ENCODE measurements at regions not wholly inside any gene's neighbourhood (a gene's known extent, or its start where the extent isn't known, plus 50 kb on each side); places are given as distances from the start of the nearest gene placed in this dataset.

- no peak for ATAC-seq
- TF ChIP-seq ESRRG (CRISPR knock-in tag; IDR thresholded peaks at IDR 0.05) (no peak), OSR1 (CRISPR knock-in tag; IDR thresholded peaks at IDR 0.05) (no peak), GLIS3 (CRISPR knock-in tag; IDR thresholded peaks at IDR 0.05) (no peak), RARB (CRISPR knock-in tag; IDR thresholded peaks at IDR 0.05) (no peak), PATZ1 (CRISPR knock-in tag; IDR thresholded peaks at IDR 0.05; ENCODE audit: borderline replicate concordance) (no peak), ZFP3 (CRISPR knock-in tag; IDR thresholded peaks at IDR 0.05) (no peak), CSRNP3 (CRISPR knock-in tag; IDR thresholded peaks at IDR 0.05) (no peak), POU6F1 (CRISPR knock-in tag; IDR thresholded peaks at IDR 0.05; ENCODE audit: borderline replicate concordance, low read depth) (no peak), ZNF565 (CRISPR knock-in tag; conservative IDR thresholded peaks at IDR 0.05; ENCODE audit: low read depth) (no peak), SNAI2 (CRISPR knock-in tag; IDR thresholded peaks at IDR 0.05) (no peak), ZFP30 (CRISPR knock-in tag; IDR thresholded peaks at IDR 0.05) (no peak), CSDC2 (CRISPR knock-in tag; IDR thresholded peaks at IDR 0.05) (no peak), ZC3H10 (CRISPR knock-in tag; IDR thresholded peaks at IDR 0.05) (no peak), ARNTL (CRISPR knock-in tag; IDR thresholded peaks at IDR 0.05; ENCODE audit: borderline replicate concordance, low read depth) (no peak)
- TF ChIP-seq, protein P1, sequence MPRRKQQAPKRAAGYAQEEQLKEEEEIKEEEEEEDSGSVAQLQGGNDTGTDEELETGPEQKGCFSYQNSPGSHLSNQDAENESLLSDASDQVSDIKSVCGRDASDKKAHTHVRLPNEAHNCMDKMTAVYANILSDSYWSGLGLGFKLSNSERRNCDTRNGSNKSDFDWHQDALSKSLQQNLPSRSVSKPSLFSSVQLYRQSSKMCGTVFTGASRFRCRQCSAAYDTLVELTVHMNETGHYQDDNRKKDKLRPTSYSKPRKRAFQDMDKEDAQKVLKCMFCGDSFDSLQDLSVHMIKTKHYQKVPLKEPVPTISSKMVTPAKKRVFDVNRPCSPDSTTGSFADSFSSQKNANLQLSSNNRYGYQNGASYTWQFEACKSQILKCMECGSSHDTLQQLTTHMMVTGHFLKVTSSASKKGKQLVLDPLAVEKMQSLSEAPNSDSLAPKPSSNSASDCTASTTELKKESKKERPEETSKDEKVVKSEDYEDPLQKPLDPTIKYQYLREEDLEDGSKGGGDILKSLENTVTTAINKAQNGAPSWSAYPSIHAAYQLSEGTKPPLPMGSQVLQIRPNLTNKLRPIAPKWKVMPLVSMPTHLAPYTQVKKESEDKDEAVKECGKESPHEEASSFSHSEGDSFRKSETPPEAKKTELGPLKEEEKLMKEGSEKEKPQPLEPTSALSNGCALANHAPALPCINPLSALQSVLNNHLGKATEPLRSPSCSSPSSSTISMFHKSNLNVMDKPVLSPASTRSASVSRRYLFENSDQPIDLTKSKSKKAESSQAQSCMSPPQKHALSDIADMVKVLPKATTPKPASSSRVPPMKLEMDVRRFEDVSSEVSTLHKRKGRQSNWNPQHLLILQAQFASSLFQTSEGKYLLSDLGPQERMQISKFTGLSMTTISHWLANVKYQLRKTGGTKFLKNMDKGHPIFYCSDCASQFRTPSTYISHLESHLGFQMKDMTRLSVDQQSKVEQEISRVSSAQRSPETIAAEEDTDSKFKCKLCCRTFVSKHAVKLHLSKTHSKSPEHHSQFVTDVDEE (CRISPR knock-in tag; IDR thresholded peaks at IDR 0.05): no peak
- TF ChIP-seq, protein P2, sequence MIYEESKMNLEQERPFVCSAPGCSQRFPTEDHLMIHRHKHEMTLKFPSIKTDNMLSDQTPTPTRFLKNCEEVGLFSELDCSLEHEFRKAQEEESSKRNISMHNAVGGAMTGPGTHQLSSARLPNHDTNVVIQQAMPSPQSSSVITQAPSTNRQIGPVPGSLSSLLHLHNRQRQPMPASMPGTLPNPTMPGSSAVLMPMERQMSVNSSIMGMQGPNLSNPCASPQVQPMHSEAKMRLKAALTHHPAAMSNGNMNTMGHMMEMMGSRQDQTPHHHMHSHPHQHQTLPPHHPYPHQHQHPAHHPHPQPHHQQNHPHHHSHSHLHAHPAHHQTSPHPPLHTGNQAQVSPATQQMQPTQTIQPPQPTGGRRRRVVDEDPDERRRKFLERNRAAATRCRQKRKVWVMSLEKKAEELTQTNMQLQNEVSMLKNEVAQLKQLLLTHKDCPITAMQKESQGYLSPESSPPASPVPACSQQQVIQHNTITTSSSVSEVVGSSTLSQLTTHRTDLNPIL (CRISPR knock-in tag; IDR thresholded peaks at IDR 0.05; ENCODE audit: low read depth): no peak
These were observed 133.8 kb upstream of the MEF2C start for GRCh38 chr5:89016741-89017303.

DNA sequence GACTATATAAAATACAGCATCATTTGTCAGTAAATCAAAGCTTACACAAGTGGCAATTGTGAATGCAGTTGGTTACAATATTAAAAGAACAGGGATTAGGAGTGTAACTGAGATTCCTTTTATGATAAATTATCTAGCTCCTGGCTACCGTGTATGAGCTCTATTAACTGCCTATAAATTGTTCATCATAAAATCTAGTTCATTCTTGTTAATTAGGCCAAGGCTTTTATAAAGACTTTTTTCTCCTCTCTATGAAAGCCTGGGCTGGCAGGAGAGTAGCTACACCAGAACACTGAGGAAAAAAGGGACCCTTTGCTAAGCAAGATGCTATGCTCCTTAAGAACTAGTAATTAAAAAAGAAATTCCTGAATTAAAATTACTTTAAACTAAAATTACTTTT lies 132.4 kb upstream of the MEF2C start:
- ATAC-seq: no peak
- TF ChIP-seq TCF4 (CRISPR knock-in tag; IDR thresholded peaks at IDR 0.05; ENCODE audit: borderline replicate concordance) (no peak), ARNTL (CRISPR knock-in tag; IDR thresholded peaks at IDR 0.05; ENCODE audit: borderline replicate concordance, low read depth) (no peak), ESRRG (CRISPR knock-in tag; IDR thresholded peaks at IDR 0.05) (no peak), POU6F1 (CRISPR knock-in tag; IDR thresholded peaks at IDR 0.05; ENCODE audit: borderline replicate concordance, low read depth) (no peak), ISL1 (CRISPR knock-in tag; IDR thresholded peaks at IDR 0.05) (no peak), ZFP30 (CRISPR knock-in tag; IDR thresholded peaks at IDR 0.05) (no peak), RARB (CRISPR knock-in tag; IDR thresholded peaks at IDR 0.05) (no peak), CSRNP3 (CRISPR knock-in tag; IDR thresholded peaks at IDR 0.05) (no peak), ZNF70 (CRISPR knock-in tag; IDR thresholded peaks at IDR 0.05) (no peak), ZNF565 (CRISPR knock-in tag; conservative IDR thresholded peaks at IDR 0.05; ENCODE audit: low read depth) (no peak), SNAI2 (CRISPR knock-in tag; IDR thresholded peaks at IDR 0.05) (no peak), BACH2 (CRISPR knock-in tag; IDR thresholded peaks at IDR 0.05; ENCODE audit: borderline replicate concordance) (no peak)
